GM18861 (cell line): ENCODE measurements at regions not wholly inside any gene's neighbourhood (a gene's known extent, or its start where the extent isn't known, plus 50 kb on each side); places are given as distances from the start of the nearest gene placed in this dataset.

Experiments
- ATAC-seq: cut with Tn5 transposase; IDR thresholded peaks from one replicate; pipeline ENCODE4 v1.9.1; 2021; ENCODE audit not compliant: unreplicated experiment

- ATAC-seq: no peak
Observed at GRCh38 chr10:128221117-128221516, 94.9 kb upstream of the MKI67 start.

- ATAC-seq: no peak
Observed at GRCh38 chr10:128221807-128222206, 95.6 kb upstream of the MKI67 start.

- ATAC-seq: no peak
Observed at GRCh38 chr10:128222332-128222849, 96.2 kb upstream of the MKI67 start.

GRCh38 chr10:128230401-128230800 lies 104.2 kb upstream of the MKI67 start:
- ATAC-seq: no peak

GRCh38 chr10:128233422-128233821 lies 107.2 kb upstream of the MKI67 start:
- ATAC-seq: no peak

GRCh38 chr10:128237710-128238109 lies 111.5 kb upstream of the MKI67 start:
- no peak for ATAC-seq

- no peak for ATAC-seq
Observed at GRCh38 chr10:128241023-128241422, 114.8 kb upstream of the MKI67 start.

GRCh38 chr10:128242641-128243040 lies 116.4 kb upstream of the MKI67 start:
- ATAC-seq: no peak

- ATAC-seq: no peak
Observed at GRCh38 chr10:128245026-128245425, 118.8 kb upstream of the MKI67 start.

GRCh38 chr10:128247576-128247975 lies 121.4 kb upstream of the MKI67 start:
- no peak for ATAC-seq

- ATAC-seq: no peak
Observed at GRCh38 chr10:128254476-128254875, 128.3 kb upstream of the MKI67 start.

GRCh38 chr10:128257428-128257827 lies 131.2 kb upstream of the MKI67 start:
- ATAC-seq: no peak

- no peak for ATAC-seq
Observed at GRCh38 chr10:128258421-128258976, 132.3 kb upstream of the MKI67 start.

GRCh38 chr10:128263891-128264688 lies 137.9 kb upstream of the MKI67 start:
- peak; percentile 46 for ATAC-seq

- no peak for ATAC-seq
Observed at GRCh38 chr10:128265596-128265995, 139.4 kb upstream of the MKI67 start.

GRCh38 chr10:128267581-128267980 lies 141.4 kb upstream of the MKI67 start:
- ATAC-seq: no peak

- ATAC-seq: no peak
Observed at GRCh38 chr10:128268015-128268722, 141.9 kb upstream of the MKI67 start.

- ATAC-seq: no peak
Observed at GRCh38 chr10:128274938-128275337, 148.7 kb upstream of the MKI67 start.

- no peak for ATAC-seq
Observed at GRCh38 chr10:128275388-128276177, 149.4 kb upstream of the MKI67 start.

- no peak for ATAC-seq
Observed at GRCh38 chr10:128277267-128277840, 151.1 kb upstream of the MKI67 start.

GRCh38 chr10:128278362-128278761 lies 152.1 kb upstream of the MKI67 start:
- ATAC-seq: no peak
